ENCODE measurements at regions not wholly inside any gene's neighbourhood (a gene's known extent, or its start where the extent isn't known, plus 50 kb on each side); places are given as distances from the start of the nearest gene placed in this dataset.

DNA sequence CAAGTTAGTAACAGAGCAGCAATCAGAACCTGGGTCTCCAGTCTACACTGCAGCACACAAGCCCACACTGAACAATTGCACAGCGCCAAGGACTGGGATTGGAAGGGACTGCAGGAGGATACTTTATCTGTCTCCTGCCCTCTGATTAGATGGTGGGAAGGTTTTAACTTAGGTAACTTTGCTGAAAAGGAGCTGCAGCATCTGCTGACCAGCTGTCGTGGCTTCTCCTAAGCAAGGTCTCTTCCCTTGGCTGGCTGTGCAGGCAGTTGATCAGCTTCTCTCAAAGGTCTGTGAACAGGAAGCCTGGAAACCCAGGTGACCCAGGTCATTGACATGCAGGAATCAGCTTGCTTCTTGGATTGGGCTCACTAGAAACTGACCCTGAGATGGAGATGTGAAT, 82.4 kb downstream of the ISX start:
- TF ChIP-seq, protein P1, sequence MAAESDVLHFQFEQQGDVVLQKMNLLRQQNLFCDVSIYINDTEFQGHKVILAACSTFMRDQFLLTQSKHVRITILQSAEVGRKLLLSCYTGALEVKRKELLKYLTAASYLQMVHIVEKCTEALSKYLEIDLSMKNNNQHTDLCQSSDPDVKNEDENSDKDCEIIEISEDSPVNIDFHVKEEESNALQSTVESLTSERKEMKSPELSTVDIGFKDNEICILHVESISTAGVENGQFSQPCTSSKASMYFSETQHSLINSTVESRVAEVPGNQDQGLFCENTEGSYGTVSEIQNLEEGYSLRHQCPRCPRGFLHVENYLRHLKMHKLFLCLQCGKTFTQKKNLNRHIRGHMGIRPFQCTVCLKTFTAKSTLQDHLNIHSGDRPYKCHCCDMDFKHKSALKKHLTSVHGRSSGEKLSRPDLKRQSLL (tag by site-specific recombination; IDR thresholded peaks at IDR 0.05): no peak
- TF ChIP-seq ZNF692 (tag by site-specific recombination; IDR thresholded peaks at IDR 0.05) (no peak), ZNF366 (tag by site-specific recombination; conservative IDR thresholded peaks at IDR 0.05) (no peak), ZBTB1 (tag by site-specific recombination; IDR thresholded peaks at IDR 0.05) (no peak), ZNF266 (tag by site-specific recombination; IDR thresholded peaks at IDR 0.05; ENCODE audit: low read depth) (no peak), MYNN (tag by site-specific recombination; IDR thresholded peaks at IDR 0.05; ENCODE audit: borderline replicate concordance) (no peak), ZIC2 (tag by site-specific recombination; IDR thresholded peaks at IDR 0.05) (no peak), ZFP41 (tag by site-specific recombination; IDR thresholded peaks at IDR 0.05; ENCODE audit: borderline replicate concordance) (no peak), ZNF114 (tag by site-specific recombination; IDR thresholded peaks at IDR 0.05) (no peak), HIC1 (tag by site-specific recombination; IDR thresholded peaks at IDR 0.05) (no peak), ZXDB (tag by site-specific recombination; IDR thresholded peaks at IDR 0.05) (no peak), ZNF513 (tag by site-specific recombination; IDR thresholded peaks at IDR 0.05) (no peak), KLF16 (tag by site-specific recombination; IDR thresholded peaks at IDR 0.05) (no peak), SP7 (tag by site-specific recombination; IDR thresholded peaks at IDR 0.05) (no peak), ZNF768 (tag by site-specific recombination; IDR thresholded peaks at IDR 0.05) (no peak), KLF8 (tag by site-specific recombination; IDR thresholded peaks at IDR 0.05) (no peak), ZNF544 (tag by site-specific recombination; IDR thresholded peaks at IDR 0.05) (no peak)
- TF ChIP-seq, protein P2, sequence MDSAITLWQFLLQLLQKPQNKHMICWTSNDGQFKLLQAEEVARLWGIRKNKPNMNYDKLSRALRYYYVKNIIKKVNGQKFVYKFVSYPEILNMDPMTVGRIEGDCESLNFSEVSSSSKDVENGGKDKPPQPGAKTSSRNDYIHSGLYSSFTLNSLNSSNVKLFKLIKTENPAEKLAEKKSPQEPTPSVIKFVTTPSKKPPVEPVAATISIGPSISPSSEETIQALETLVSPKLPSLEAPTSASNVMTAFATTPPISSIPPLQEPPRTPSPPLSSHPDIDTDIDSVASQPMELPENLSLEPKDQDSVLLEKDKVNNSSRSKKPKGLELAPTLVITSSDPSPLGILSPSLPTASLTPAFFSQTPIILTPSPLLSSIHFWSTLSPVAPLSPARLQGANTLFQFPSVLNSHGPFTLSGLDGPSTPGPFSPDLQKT (IDR thresholded peaks at IDR 0.05; ENCODE audit: borderline replicate concordance, low read depth, low read length): no peak
- TF ChIP-seq, protein P3, sequence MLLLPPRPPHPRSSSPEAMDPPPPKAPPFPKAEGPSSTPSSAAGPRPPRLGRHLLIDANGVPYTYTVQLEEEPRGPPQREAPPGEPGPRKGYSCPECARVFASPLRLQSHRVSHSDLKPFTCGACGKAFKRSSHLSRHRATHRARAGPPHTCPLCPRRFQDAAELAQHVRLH (tag by site-specific recombination; IDR thresholded peaks at IDR 0.05): no peak
- H3K4me1 ChIP-seq (ENCODE audit: control insufficient read depth, insufficient read depth, low read length): no peaks in the 10 kb centered on the region
- H3K27ac ChIP-seq (ENCODE audit: extremely low read depth, low read depth, low read length): no peak overlapping the region
- H3K36me3 ChIP-seq (ENCODE audit: control insufficient read depth in 2 of 2, insufficient read depth in 1 of 2, low read length in 2 of 2): no peaks in the 10 kb centered on the region
- H3K4me3 ChIP-seq (ENCODE audit: low read depth, low read length): no peak overlapping the region
- no peaks in the 10 kb centered on the region for H3K9me3 ChIP-seq (ENCODE audit: control insufficient read depth, insufficient read depth, low read depth, low read length)
- POLR2A ChIA-PET: no interaction called here
- CTCF ChIA-PET: interaction anchor here (0.7 to 4.9 kb wide), 8 partner anchors 9 to 737 kb away, joined by 3 to 30 read pairs (median 4); no protein-coding TSS in a partner anchor

Data from HEK293 (cell line).